Colonic mucosa (tissue), 4 donors: ENCODE measurements at regions not wholly inside any gene's neighbourhood (a gene's known extent, or its start where the extent isn't known, plus 50 kb on each side); places are given as distances from the start of the nearest gene placed in this dataset.

ENCODE experiments used
- DNase-seq: peaks from one replicate; pipeline ENCODE4 v3.0.0-alpha.2; 2020
- H3K27ac ChIP-seq: fragments of 200-600 bp; one replicate; pipeline ENCODE4 v1.8.0; 2021
- H3K27me3 ChIP-seq: fragments of 200-600 bp; one replicate; pipeline ENCODE4 v1.8.0; 2021
- H3K36me3 ChIP-seq: fragments of 200-600 bp; one replicate; pipeline ENCODE4 v1.8.0; 2021
- H3K4me1 ChIP-seq: fragments of 200-600 bp; one replicate; pipeline ENCODE4 v1.8.0; 2021; ENCODE audit warnings: mild to moderate bottlenecking
- H3K4me3 ChIP-seq: fragments of 200-600 bp; one replicate; pipeline ENCODE4 v1.8.0; 2021
- H3K9ac ChIP-seq, 2 donors: one replicate each; pipeline ENCODE4 v1.7.0; 2013; ENCODE audit warnings: control low read depth in 2 of 2, low read depth in 2 of 2, low read length in 2 of 2
- H3K9me3 ChIP-seq: fragments of 200-600 bp; one replicate; pipeline ENCODE4 v1.8.0; 2021
- intact Hi-C: fragments of 100-400 bp; cut with DNase I; formaldehyde crosslinking; loops from one replicate; pipeline ENCODE4 v1.14.1; 2022
- TF ChIP-seq, protein P1 (sequence below): fragments of 200-600 bp; IDR thresholded peaks from one replicate; pipeline ENCODE4 v1.8.0; 2022; ENCODE audit warnings: antibody characterized with exemption, mild to moderate bottlenecking
- donor health status: healthy.
- donor health status: DM: no; HTN: no; CAD: no.
- donor health status: DM: no; HTN: no; CAD: no.

- TF ChIP-seq, protein P1, sequence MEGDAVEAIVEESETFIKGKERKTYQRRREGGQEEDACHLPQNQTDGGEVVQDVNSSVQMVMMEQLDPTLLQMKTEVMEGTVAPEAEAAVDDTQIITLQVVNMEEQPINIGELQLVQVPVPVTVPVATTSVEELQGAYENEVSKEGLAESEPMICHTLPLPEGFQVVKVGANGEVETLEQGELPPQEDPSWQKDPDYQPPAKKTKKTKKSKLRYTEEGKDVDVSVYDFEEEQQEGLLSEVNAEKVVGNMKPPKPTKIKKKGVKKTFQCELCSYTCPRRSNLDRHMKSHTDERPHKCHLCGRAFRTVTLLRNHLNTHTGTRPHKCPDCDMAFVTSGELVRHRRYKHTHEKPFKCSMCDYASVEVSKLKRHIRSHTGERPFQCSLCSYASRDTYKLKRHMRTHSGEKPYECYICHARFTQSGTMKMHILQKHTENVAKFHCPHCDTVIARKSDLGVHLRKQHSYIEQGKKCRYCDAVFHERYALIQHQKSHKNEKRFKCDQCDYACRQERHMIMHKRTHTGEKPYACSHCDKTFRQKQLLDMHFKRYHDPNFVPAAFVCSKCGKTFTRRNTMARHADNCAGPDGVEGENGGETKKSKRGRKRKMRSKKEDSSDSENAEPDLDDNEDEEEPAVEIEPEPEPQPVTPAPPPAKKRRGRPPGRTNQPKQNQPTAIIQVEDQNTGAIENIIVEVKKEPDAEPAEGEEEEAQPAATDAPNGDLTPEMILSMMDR: no peak
- Histone ChIP-seq H3K4me1 (no peaks in the 10 kb centered on the region), H3K27ac (no peak overlapping the region), H3K27me3 (no peaks in the 10 kb centered on the region), H3K9me3 (no peaks in the 10 kb centered on the region), H3K36me3 (no peaks in the 10 kb centered on the region), H3K4me3 (no peak overlapping the region), H3K9ac (no peak overlapping the region)
- intact Hi-C loops: no loop called here
- DNase-seq: no peak
Observed at GRCh38 chr16:9555051-9555450, 463.6 kb downstream of the HAPSTR1 start.

DNA sequence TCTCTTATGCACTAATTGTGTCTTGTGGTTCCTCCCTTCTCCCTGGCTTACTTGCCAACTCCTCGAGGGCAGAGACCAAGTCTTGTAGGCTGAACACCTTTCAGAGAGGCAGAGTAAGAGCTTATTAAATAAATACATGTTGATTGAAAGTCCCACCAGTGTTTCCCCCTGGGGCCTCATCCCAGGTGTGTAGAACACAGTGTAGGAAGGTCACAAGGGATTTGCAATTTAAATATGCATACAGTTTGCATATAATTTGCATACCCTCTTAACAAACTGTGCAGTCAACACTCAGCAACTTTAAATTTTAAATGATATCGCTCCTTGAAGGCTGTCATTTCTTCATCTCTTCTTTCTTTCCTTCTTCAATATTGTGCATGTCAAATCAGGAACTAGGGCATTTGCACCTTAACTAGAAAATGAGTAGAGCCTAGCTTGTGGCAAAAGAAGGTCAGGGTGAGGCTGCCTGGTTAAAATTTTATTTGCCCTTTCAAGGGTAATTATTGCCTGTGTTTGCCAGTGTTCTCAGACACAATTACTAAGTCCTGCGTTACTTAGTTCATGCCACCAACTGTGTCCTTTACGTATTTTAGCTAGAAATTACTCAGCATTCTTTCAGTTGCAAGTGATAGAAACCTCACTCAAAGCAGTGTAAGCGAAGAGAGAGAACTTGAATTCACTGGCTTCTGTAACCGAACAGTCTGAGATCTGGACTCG, 465.7 kb downstream of the HAPSTR1 start:
- intact Hi-C loops: no loop called here
- no peak overlapping the region for H3K9ac ChIP-seq
- TF ChIP-seq, protein P1: no peak
- no peak overlapping the region for H3K27ac ChIP-seq
- H3K27me3 ChIP-seq: no peaks in the 10 kb centered on the region
- H3K9me3 ChIP-seq: no peaks in the 10 kb centered on the region
- no peaks in the 10 kb centered on the region for H3K4me1 ChIP-seq
- H3K36me3 ChIP-seq: no peaks in the 10 kb centered on the region
- no peak overlapping the region for H3K4me3 ChIP-seq
- no peak for DNase-seq

GRCh38 chr16:9557713-9558112, 466.3 kb downstream of the HAPSTR1 start:
- intact Hi-C loops: no loop called here
- TF ChIP-seq, protein P1: no peak
- H3K27ac ChIP-seq: no peak overlapping the region
- no peak for DNase-seq
- H3K36me3 ChIP-seq: no peaks in the 10 kb centered on the region
- H3K9ac ChIP-seq: no peak overlapping the region
- H3K4me1 ChIP-seq: no peaks in the 10 kb centered on the region
- no peaks in the 10 kb centered on the region for H3K9me3 ChIP-seq
- no peaks in the 10 kb centered on the region for H3K27me3 ChIP-seq
- H3K4me3 ChIP-seq: no peak overlapping the region

GRCh38 chr16:9566099-9566498, 474.7 kb downstream of the HAPSTR1 start:
- Histone ChIP-seq H3K9ac (no peak overlapping the region), H3K9me3 (no peaks in the 10 kb centered on the region), H3K27ac (no peak overlapping the region), H3K4me3 (no peak overlapping the region), H3K4me1 (no peaks in the 10 kb centered on the region), H3K27me3 (no peaks in the 10 kb centered on the region), H3K36me3 (no peaks in the 10 kb centered on the region)
- DNase-seq: no peak
- TF ChIP-seq, protein P1: no peak
- intact Hi-C loops: no loop called here

DNA sequence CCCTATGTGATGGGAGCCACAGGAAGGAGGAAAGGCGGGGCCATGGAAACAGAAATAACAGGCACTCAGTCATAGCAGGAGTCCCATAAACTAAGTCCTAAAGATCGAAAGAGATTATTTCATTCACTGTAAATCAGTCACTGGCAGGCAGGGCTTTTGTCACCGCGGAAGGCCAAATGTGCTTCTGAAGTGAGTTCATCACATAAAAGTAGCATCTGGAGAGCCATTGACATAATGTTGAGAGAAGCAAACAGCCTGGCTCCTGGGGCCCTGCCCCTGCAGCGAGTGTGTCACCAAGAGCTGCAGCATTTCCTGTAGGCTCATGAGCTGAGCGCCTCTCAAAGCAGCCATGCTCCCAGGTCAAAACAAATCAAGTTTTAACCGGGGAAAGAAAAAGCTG, 476.2 kb downstream of the HAPSTR1 start:
- no peak for DNase-seq
- Histone ChIP-seq H3K9ac (no peak overlapping the region), H3K27ac (no peak overlapping the region), H3K27me3 (no peaks in the 10 kb centered on the region), H3K4me3 (no peak overlapping the region), H3K36me3 (no peaks in the 10 kb centered on the region), H3K9me3 (no peaks in the 10 kb centered on the region), H3K4me1 (no peaks in the 10 kb centered on the region)
- TF ChIP-seq, protein P1: no peak
- intact Hi-C loops: no loop called here
